SK-N-MC (cell line): ENCODE measurements at regions not wholly inside any gene's neighbourhood (a gene's known extent, or its start where the extent isn't known, plus 50 kb on each side); places are given as distances from the start of the nearest gene placed in this dataset.

Source experiments
- EZH2 ChIP-seq: fragments of 200-600 bp; sonication (generic); IDR thresholded peaks from one replicate; pipeline ENCODE4 v1.6.1; 2017; ENCODE audit warnings: antibody characterized with exemption
- POLR2AphosphoS5 ChIP-seq: IDR thresholded peaks from 2 replicates; pipeline ENCODE4 v1.6.1; 2012; ENCODE audit warnings: mild to moderate bottlenecking, low read depth, low read length, borderline replicate concordance

- TF ChIP-seq POLR2AphosphoS5 (no peak), EZH2 (no peak)
Measured at GRCh38 chr14:25226214-25226613, 176.3 kb upstream of the STXBP6 start.
